K562 (cell line): ENCODE measurements at regions not wholly inside any gene's neighbourhood (a gene's known extent, or its start where the extent isn't known, plus 50 kb on each side); places are given as distances from the start of the nearest gene placed in this dataset.

ENCODE experiments used
- ATAC-seq: fragments of 200-7000 bp; cut with Tn5 transposase; 3 replicates; pipeline ENCODE4 v1.9.1; 2020; ENCODE audit warnings: moderate library complexity
- BruUV-seq: library from RNA; stranded (reverse); fragments of 400-500 nt; replicated peaks from 2 replicates; lab custom pipeline; 2021; lab: Mats Ljungman, UMichigan
- CTCF ChIA-PET: fragments of 300-600 bp; formaldehyde crosslinking; extraction: SDS; loops from one replicate; lab custom pipeline; 2021; ENCODE audit warnings: low intra/inter-chr PET ratio; lab: Yijun Ruan, JAX
- POLR2A ChIA-PET: fragments of 300-600, 350-650 bp; sonication (Branson Sonifier 250); formaldehyde crosslinking; extraction: SDS; loops from one replicate; lab custom pipeline; 2021; ENCODE audit warnings: antibody characterized with exemption, inconsistent platforms; lab: Yijun Ruan, JAX
- DNase-seq, 4 experiments: peaks; one replicate each; pipeline versions ENCODE4 v3.0.0 to v3.0.0-alpha.2; 2011 to 2018; ENCODE audit warnings: low spot score in 3 of 4, mixed read lengths in 3 of 4; ENCODE audit errors: extremely low read depth in 1 of 4
- FAIRE-seq: peaks from 2 replicates; lab custom pipeline; 2011; peaks lifted over from hg19 to GRCh38; lab: Jason Lieb, UNC
- H2AFZ ChIP-seq: 2 replicates; pipeline ENCODE4 v1.6.0; 2011; ENCODE audit warnings: low read depth, low read length, control low read depth, inconsistent platforms
- H3K27ac ChIP-seq: fragments of 200-600 bp; 3 replicates; pipeline ENCODE4 v1.8.0; 2011; ENCODE audit warnings: low read depth, mild to moderate bottlenecking, control low read depth, inconsistent platforms, low read length, moderate library complexity, mixed read lengths; ENCODE audit errors: extremely low read depth
- H3K27me3 ChIP-seq, 2 experiments: fragments of 300-600 bp in 1 of 2; 2 replicates in 1 of 2; 3 replicates in 1 of 2; pipeline versions ENCODE4 v1.6.0 to v1.8.0; 2011; ENCODE audit warnings: inconsistent platforms in 2 of 2, low read length in 2 of 2, mild to moderate bottlenecking in 1 of 2, mixed read lengths in 1 of 2, moderate library complexity in 1 of 2; ENCODE audit not compliant: control insufficient read depth in 2 of 2, insufficient read depth in 2 of 2
- H3K36me3 ChIP-seq: fragments of 300-600 bp; 3 replicates; pipeline ENCODE4 v1.8.0; 2011; ENCODE audit warnings: mild to moderate bottlenecking, low read length, inconsistent platforms; ENCODE audit not compliant: control insufficient read depth, insufficient read depth
- H3K4me1 ChIP-seq, 2 experiments: fragments of 200-600 bp in 1 of 2; replicated peaks in 1 of 2; 2 replicates in 1 of 2; 3 replicates in 1 of 2; pipeline versions ENCODE4 v1.5.1 to v1.8.0; 2011; ENCODE audit warnings: inconsistent platforms in 2 of 2, low read length in 2 of 2, mild to moderate bottlenecking in 1 of 2, mixed read lengths in 1 of 2, moderate library complexity in 1 of 2; ENCODE audit not compliant: control insufficient read depth in 2 of 2, insufficient read depth in 2 of 2
- H3K4me2 ChIP-seq: 2 replicates; pipeline ENCODE4 v1.6.1; 2011; ENCODE audit warnings: low read length, control low read depth, inconsistent platforms, mixed read lengths; ENCODE audit not compliant: insufficient read depth
- H3K4me3 ChIP-seq: fragments of 200-600 bp; sonication (generic), shearing (Covaris generic); 2 replicates; pipeline ENCODE4 v1.5.1; 2016; ENCODE audit warnings: control low read depth, inconsistent platforms
- H3K79me2 ChIP-seq: fragments of 200-600 bp; 3 replicates; pipeline ENCODE4 v1.8.0; 2011; ENCODE audit warnings: low read length, inconsistent platforms; ENCODE audit not compliant: control insufficient read depth, insufficient read depth
- H3K9ac ChIP-seq, 2 experiments: 2 replicates each; pipeline versions ENCODE4 v1.6.0 to v1.6.1; 2011; ENCODE audit warnings: low read depth in 2 of 2, low read length in 2 of 2, control low read depth in 1 of 2, inconsistent platforms in 1 of 2, mild to moderate bottlenecking in 1 of 2, mixed read lengths in 1 of 2; ENCODE audit not compliant: insufficient read depth in 1 of 2
- H3K9me1 ChIP-seq: one replicate; pipeline ENCODE4 v1.6.0; 2011; ENCODE audit warnings: inconsistent platforms, mild to moderate bottlenecking, low read length, moderate library complexity; ENCODE audit not compliant: control insufficient read depth, insufficient read depth
- H3K9me3 ChIP-seq: replicated peaks from 2 replicates; pipeline ENCODE4 v1.5.1; 2011; ENCODE audit warnings: low read depth, low read length, inconsistent platforms; ENCODE audit not compliant: control insufficient read depth, insufficient read depth
- H4K20me1 ChIP-seq: replicated peaks from 2 replicates; pipeline ENCODE4 v1.6.1; 2011; ENCODE audit warnings: low read length, inconsistent platforms, mixed read lengths; ENCODE audit not compliant: control insufficient read depth, insufficient read depth
- CBFA2T3 ChIP-seq: fragments of 450-650 bp; IDR thresholded peaks from 2 replicates; pipeline ENCODE4 v1.6.1; 2017
- KAT8 ChIP-seq: fragments of 450-650 bp; IDR thresholded peaks from 2 replicates; pipeline ENCODE4 v1.6.1; 2016; ENCODE audit warnings: low read depth, mild to moderate bottlenecking
- KDM2B ChIP-seq: fragments of 250-450 bp; sonication (Bioruptor Pico); IDR thresholded peaks from 2 replicates; pipeline ENCODE4 v1.8.0; 2021; ENCODE audit warnings: mild to moderate bottlenecking, moderate library complexity
- MIER1 ChIP-seq: fragments of 450-650 bp; IDR thresholded peaks from 2 replicates; pipeline ENCODE4 v1.6.1; 2016; ENCODE audit warnings: antibody characterized with exemption, mild to moderate bottlenecking, low read depth
- NR2F6 ChIP-seq: fragments of 450-650 bp; formaldehyde crosslinking; IDR thresholded peaks from 2 replicates; pipeline ENCODE4 v1.4.0; 2020; ENCODE audit warnings: mild to moderate bottlenecking
- PHF8 ChIP-seq: fragments of 200-600 bp; sonication (generic); IDR thresholded peaks from 2 replicates; pipeline ENCODE4 v1.6.1; 2012; ENCODE audit warnings: mixed run types, mild to moderate bottlenecking, inconsistent platforms, low read length, moderate library complexity, borderline replicate concordance
- PRPF4 ChIP-seq: fragments of 200-400 bp; formaldehyde crosslinking; IDR thresholded peaks from one replicate; pipeline ENCODE4 v1.6.1; 2017; ENCODE audit warnings: low read length, low read depth, mild to moderate bottlenecking; ENCODE audit not compliant: insufficient read depth, poor library complexity, severe bottlenecking
- SP2 ChIP-seq: IDR thresholded peaks from 2 replicates; pipeline ENCODE4 v1.6.1; 2011; ENCODE audit warnings: mild to moderate bottlenecking, low read depth, low read length, moderate library complexity; ENCODE audit not compliant: poor library complexity, severe bottlenecking; ENCODE audit errors: extremely low read depth
- ZNF41 ChIP-seq: fragments of 250-450 bp; sonication (Bioruptor Pico); conservative IDR thresholded peaks from 2 replicates; pipeline ENCODE4 v1.4.0; 2020; ENCODE audit warnings: mild to moderate bottlenecking
- WGBS: fragments of 100-300 bp; shearing (Covaris generic); methylation state at CpG from one replicate; pipeline ENCODE4 v1.1.6; 2016; ENCODE audit warnings: low coverage, mixed read lengths; ENCODE audit not compliant: insufficient coverage; ENCODE audit errors: missing lambda C conversion rate; 5-methylcytosine and 5-hydroxymethylcytosine counted together
- in situ Hi-C: fragments of 300-500 bp; cut with MboI; formaldehyde crosslinking; loops from 4 replicates; pipeline ENCODE4 v1.15.0; 2018; ENCODE audit warnings: inconsistent platforms, mixed read lengths
- intact Hi-C: fragments of 100-400 bp; cut with micrococcal nuclease; formaldehyde crosslinking; loops from 2 replicates; pipeline ENCODE4 v1.14.2; 2022

DNA sequence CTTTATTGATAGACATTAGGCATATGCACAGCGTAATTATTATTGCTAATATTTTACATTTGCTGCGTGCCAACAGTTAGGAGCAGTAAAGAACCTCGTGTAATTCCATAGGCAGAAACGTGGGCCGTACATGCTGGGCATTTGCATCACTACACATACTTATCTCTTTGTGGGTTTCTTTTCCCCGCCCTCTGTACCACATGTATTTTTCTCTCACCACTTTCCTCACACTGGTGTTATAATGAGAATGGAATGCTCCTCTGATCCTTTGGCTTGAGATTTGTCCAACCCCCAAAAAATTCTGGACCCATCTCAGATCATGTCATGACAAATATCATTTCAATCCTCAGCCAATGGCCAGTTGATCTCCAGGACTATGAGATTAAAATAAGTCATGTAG, 1952.6 kb upstream of the WWC1 start:
- Histone ChIP-seq H3K79me2 (no peaks in the 10 kb centered on the region), H3K4me2 (no peak overlapping the region), H3K27ac (no peak overlapping the region), H3K9me1 (no peaks in the 10 kb centered on the region), H4K20me1 (no peaks in the 10 kb centered on the region), H3K4me3 (no peak overlapping the region), H2AFZ (no peak overlapping the region), H3K9ac (no peak overlapping the region), H3K36me3 (no peaks in the 10 kb centered on the region), H3K9me3 (no peaks in the 10 kb centered on the region), H3K27me3 (no peaks in the 10 kb centered on the region), H3K4me1 (no peaks in the 10 kb centered on the region)
- ChIA-PET POLR2A (no interaction called here), CTCF (no interaction called here)
- BruUV-seq: no TSS peak
- no peak for DNase-seq
- no peak for TF ChIP-seq NR2F6 (CRISPR knock-in tag)
- FAIRE-seq: no peak
- intact Hi-C loops (no loop called here), in situ Hi-C loops (no loop called here)
- no peak for ATAC-seq
- WGBS: 3% methylated on average over 6 of the region's 6 CpGs

DNA sequence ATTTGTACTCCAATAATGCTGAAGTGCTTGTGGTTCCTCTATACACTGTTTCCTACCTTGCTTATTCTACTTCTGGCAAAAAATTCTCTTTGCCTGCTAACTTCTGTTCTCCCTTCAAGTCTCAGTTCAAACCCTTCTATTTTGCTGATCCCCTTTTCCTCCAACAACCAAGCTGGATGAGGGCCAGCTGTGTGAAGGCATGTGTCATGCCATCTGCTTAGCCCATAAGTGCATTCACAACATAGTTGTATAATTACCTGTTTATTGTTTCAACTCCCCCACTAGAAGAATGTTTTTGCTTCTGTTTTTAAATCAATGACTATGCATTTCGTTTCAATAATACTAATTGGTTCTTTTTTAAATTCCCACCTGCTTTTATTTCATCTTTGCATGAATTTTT, 1951.4 kb upstream of the WWC1 start:
- Histone ChIP-seq H3K9ac (no peak overlapping the region), H3K27me3 (no peaks in the 10 kb centered on the region), H2AFZ (no peak overlapping the region), H3K79me2 (no peaks in the 10 kb centered on the region), H4K20me1 (no peaks in the 10 kb centered on the region), H3K27ac (no peak overlapping the region), H3K4me3 (no peak overlapping the region), H3K4me2 (no peak overlapping the region), H3K36me3 (no peaks in the 10 kb centered on the region), H3K4me1 (no peaks in the 10 kb centered on the region), H3K9me1 (no peaks in the 10 kb centered on the region), H3K9me3 (no peaks in the 10 kb centered on the region)
- intact Hi-C loops (no loop called here), in situ Hi-C loops (no loop called here)
- CTCF ChIA-PET: no interaction called here
- ATAC-seq: no peak
- no peak for TF ChIP-seq SP2
- TF ChIP-seq PHF8: no peak
- TF ChIP-seq KDM2B (CRISPR knock-in tag): no peak
- TF ChIP-seq KAT8: no peak
- no peak for TF ChIP-seq MIER1
- no peak for TF ChIP-seq ZNF41 (CRISPR knock-in tag)
- TF ChIP-seq PRPF4: no peak
- no peak for TF ChIP-seq CBFA2T3
- 11% methylated on average over 1 of the region's 1 CpG for WGBS
- DNase-seq: no peak
- POLR2A ChIA-PET: no interaction called here
- BruUV-seq: no TSS peak
- FAIRE-seq: no peak
